ENCODE measurements at regions not wholly inside any gene's neighbourhood (a gene's known extent, or its start where the extent isn't known, plus 50 kb on each side); places are given as distances from the start of the nearest gene placed in this dataset.

GRCh38 chr4:115824630-115825029, 711.2 kb upstream of the NDST4 start:
- TF ChIP-seq POLR2A (IDR thresholded peaks at IDR 0.05) (no peak), CTCF (IDR thresholded peaks at IDR 0.05) (no peak)
